Nephron (organoid): ENCODE measurements at regions not wholly inside any gene's neighbourhood (a gene's known extent, or its start where the extent isn't known, plus 50 kb on each side); places are given as distances from the start of the nearest gene placed in this dataset.

Source experiments
- H3K27ac Mint-ChIP-seq, 3 experiments: 2 replicates each; pipeline ENCODE4 v1.8.0; 2020; ENCODE audit warnings: mixed read lengths in 3 of 3, mild to moderate bottlenecking in 2 of 3, moderate library complexity in 1 of 3
- H3K27me3 Mint-ChIP-seq: 2 replicates; pipeline ENCODE4 v1.8.0; 2021; ENCODE audit warnings: low read depth, mild to moderate bottlenecking, moderate library complexity, mixed read lengths
- H3K36me3 Mint-ChIP-seq: 2 replicates; pipeline ENCODE4 v1.8.0; 2020; ENCODE audit warnings: low read depth, mixed read lengths
- H3K4me1 Mint-ChIP-seq: 2 replicates; pipeline ENCODE4 v1.8.0; 2020; ENCODE audit warnings: mixed read lengths
- H3K4me3 Mint-ChIP-seq, 3 experiments: 2 replicates each; pipeline ENCODE4 v1.8.0; 2020; ENCODE audit warnings: mild to moderate bottlenecking in 3 of 3, mixed read lengths in 3 of 3, moderate library complexity in 2 of 3
- H3K9me3 Mint-ChIP-seq: 2 replicates; pipeline ENCODE4 v1.8.0; 2020; ENCODE audit warnings: mixed read lengths
- CTCF ChIP-seq, 3 experiments: fragments of 200-600 bp; sonication (generic); IDR thresholded peaks; one replicate each; pipeline ENCODE4 v1.5.0; 2021; ENCODE audit warnings: antibody characterized with exemption in 3 of 3; ENCODE audit not compliant: unreplicated experiment in 3 of 3

- no peaks in the 10 kb centered on the region for H3K36me3 Mint-ChIP-seq
- H3K4me1 Mint-ChIP-seq: no peaks in the 10 kb centered on the region
Measured at GRCh38 chr2:116042530-116042929, 1600.1 kb downstream of the DPP10 start.

GRCh38 chr2:116057538-116057937, 1615.1 kb downstream of the DPP10 start:
- Mint-ChIP-seq H3K36me3 (no peaks in the 10 kb centered on the region), H3K9me3 (peaks cover 6% of the 10 kb centered on the region), H3K27me3 (no peaks in the 10 kb centered on the region), H3K27ac (no peak overlapping the region), H3K4me1 (peaks cover 6% of the 10 kb centered on the region), H3K4me3 (no peak overlapping the region)
- TF ChIP-seq CTCF (IDR thresholded peaks at IDR 0.05; ENCODE audit: unreplicated experiment in 3 of 3): no peak

More at GRCh38 chr2:116042530-116042929, 1600.1 kb downstream of the DPP10 start:
- Mint-ChIP-seq H3K4me3 (no peak overlapping the region), H3K9me3 (peaks cover 7% of the 10 kb centered on the region), H3K27me3 (no peaks in the 10 kb centered on the region), H3K27ac (no peak overlapping the region)
- no peak for TF ChIP-seq CTCF (IDR thresholded peaks at IDR 0.05; ENCODE audit: unreplicated experiment in 3 of 3)

GRCh38 chr2:116061023-116061422, 1618.6 kb downstream of the DPP10 start:
- Mint-ChIP-seq H3K36me3 (no peaks in the 10 kb centered on the region), H3K9me3 (no peaks in the 10 kb centered on the region), H3K27me3 (no peaks in the 10 kb centered on the region), H3K4me1 (peaks cover 6% of the 10 kb centered on the region), H3K4me3 (no peak overlapping the region), H3K27ac (no peak overlapping the region)
- no peak for TF ChIP-seq CTCF (IDR thresholded peaks at IDR 0.05; ENCODE audit: unreplicated experiment in 3 of 3)

GRCh38 chr2:116073731-116074130, 1631.3 kb downstream of the DPP10 start:
- Mint-ChIP-seq H3K27me3 (no peaks in the 10 kb centered on the region), H3K36me3 (no peaks in the 10 kb centered on the region), H3K9me3 (peaks cover 6% of the 10 kb centered on the region), H3K27ac (no peak overlapping the region), H3K4me3 (no peak overlapping the region), H3K4me1 (no peaks in the 10 kb centered on the region)
- no peak for TF ChIP-seq CTCF (IDR thresholded peaks at IDR 0.05; ENCODE audit: unreplicated experiment in 3 of 3)

- peaks cover 6% of the 10 kb centered on the region for H3K9me3 Mint-ChIP-seq
- no peak for TF ChIP-seq CTCF (IDR thresholded peaks at IDR 0.05; ENCODE audit: unreplicated experiment in 3 of 3)
- no peaks in the 10 kb centered on the region for H3K27me3 Mint-ChIP-seq
- H3K4me3 Mint-ChIP-seq: no peak overlapping the region
- no peak overlapping the region for H3K27ac Mint-ChIP-seq
- H3K4me1 Mint-ChIP-seq: no peaks in the 10 kb centered on the region
- H3K36me3 Mint-ChIP-seq: no peaks in the 10 kb centered on the region
Measured at GRCh38 chr2:116074161-116074560, 1631.7 kb downstream of the DPP10 start.

- Mint-ChIP-seq H3K36me3 (no peaks in the 10 kb centered on the region), H3K9me3 (peaks cover 7% of the 10 kb centered on the region), H3K27ac (no peak overlapping the region), H3K4me3 (no peak overlapping the region), H3K27me3 (no peaks in the 10 kb centered on the region), H3K4me1 (no peaks in the 10 kb centered on the region)
- no peak for TF ChIP-seq CTCF (IDR thresholded peaks at IDR 0.05; ENCODE audit: unreplicated experiment in 3 of 3)
Measured at GRCh38 chr2:116088236-116088635, 1645.8 kb downstream of the DPP10 start.
